DOHH2 (cell line): ENCODE measurements at regions not wholly inside any gene's neighbourhood (a gene's known extent, or its start where the extent isn't known, plus 50 kb on each side); places are given as distances from the start of the nearest gene placed in this dataset.

ENCODE experiments used
- EZH2phosphoT487 ChIP-seq: fragments of 200-600 bp; sonication (generic); IDR thresholded peaks from 2 replicates; pipeline ENCODE4 v1.6.1; 2017; ENCODE audit warnings: borderline replicate concordance, mild to moderate bottlenecking, antibody characterized with exemption, low read length, moderate library complexity, mixed read lengths
- TF ChIP-seq, protein P1 (sequence below): fragments of 200-600 bp; sonication (generic); IDR thresholded peaks from one replicate; pipeline ENCODE4 v1.5.1; 2014; ENCODE audit warnings: antibody characterized with exemption, mild to moderate bottlenecking, low read depth, low read length; ENCODE audit not compliant: poor library complexity, severe bottlenecking

DNA sequence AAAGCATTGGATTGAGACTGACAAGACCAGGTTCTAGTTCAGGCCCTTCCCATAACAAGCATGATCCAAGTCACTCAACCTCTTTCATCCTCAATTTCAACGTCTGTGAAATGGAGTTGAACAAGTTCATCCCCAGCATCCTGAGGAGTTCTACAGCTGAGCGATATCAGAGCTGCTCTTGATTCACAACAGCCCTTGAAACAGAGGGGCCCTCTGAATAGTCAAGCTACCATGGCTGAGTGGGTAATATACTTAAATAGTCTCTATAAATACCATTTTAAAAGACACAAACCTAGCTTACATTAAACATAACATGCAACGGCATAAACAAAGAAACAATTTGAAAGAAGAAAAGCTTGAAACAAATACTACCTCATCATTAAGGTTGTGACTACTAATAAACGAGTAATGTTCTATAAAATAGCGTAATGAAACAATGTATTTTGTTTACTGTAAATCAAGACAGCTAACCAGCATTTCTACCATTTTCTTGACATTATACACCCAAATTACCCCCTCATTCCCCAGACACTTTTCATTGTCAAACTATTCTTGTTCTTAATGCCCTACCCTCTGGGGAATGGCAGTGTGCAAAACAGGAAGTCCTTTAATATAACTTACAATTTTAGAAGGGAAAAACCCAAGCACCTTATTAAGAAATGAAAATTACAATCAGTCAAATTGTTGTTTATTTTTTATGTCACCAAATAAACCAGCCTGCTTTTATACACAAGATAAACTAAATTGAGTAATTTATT is 202.3 kb downstream of the PARM1 start:
- TF ChIP-seq, protein P1, sequence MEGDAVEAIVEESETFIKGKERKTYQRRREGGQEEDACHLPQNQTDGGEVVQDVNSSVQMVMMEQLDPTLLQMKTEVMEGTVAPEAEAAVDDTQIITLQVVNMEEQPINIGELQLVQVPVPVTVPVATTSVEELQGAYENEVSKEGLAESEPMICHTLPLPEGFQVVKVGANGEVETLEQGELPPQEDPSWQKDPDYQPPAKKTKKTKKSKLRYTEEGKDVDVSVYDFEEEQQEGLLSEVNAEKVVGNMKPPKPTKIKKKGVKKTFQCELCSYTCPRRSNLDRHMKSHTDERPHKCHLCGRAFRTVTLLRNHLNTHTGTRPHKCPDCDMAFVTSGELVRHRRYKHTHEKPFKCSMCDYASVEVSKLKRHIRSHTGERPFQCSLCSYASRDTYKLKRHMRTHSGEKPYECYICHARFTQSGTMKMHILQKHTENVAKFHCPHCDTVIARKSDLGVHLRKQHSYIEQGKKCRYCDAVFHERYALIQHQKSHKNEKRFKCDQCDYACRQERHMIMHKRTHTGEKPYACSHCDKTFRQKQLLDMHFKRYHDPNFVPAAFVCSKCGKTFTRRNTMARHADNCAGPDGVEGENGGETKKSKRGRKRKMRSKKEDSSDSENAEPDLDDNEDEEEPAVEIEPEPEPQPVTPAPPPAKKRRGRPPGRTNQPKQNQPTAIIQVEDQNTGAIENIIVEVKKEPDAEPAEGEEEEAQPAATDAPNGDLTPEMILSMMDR: no peak
- TF ChIP-seq EZH2phosphoT487: no peak
